ENCODE measurements at regions not wholly inside any gene's neighbourhood (a gene's known extent, or its start where the extent isn't known, plus 50 kb on each side); places are given as distances from the start of the nearest gene placed in this dataset.
"Not testable (repeated sequence)": the region's sequence is repeated elsewhere in the genome, so short reads cannot be mapped to it uniquely, and the experiment has no call there.

- Mint-ChIP-seq H3K4me1 (ENCODE audit: low read depth) (no peaks in the 10 kb centered on the region), H3K4me3 (no peak overlapping the region), H3K9me3 (peaks cover 18% of the 10 kb centered on the region), H3K27me3 (ENCODE audit: insufficient read depth) (no peaks in the 10 kb centered on the region), H3K27ac (no peak overlapping the region), H3K36me3 (ENCODE audit: low read depth) (no peaks in the 10 kb centered on the region)
- no peak for TF ChIP-seq CTCF (IDR thresholded peaks at IDR 0.05)
- no peak for DNase-seq
Measured at GRCh38 chr4:155039162-155039561, 169.3 kb upstream of the NPY2R start.

GRCh38 chr4:155040031-155040430 is 168.4 kb upstream of the NPY2R start:
- DNase-seq, result no peak
- no peaks in the 10 kb centered on the region for H3K27me3 Mint-ChIP-seq (ENCODE audit: insufficient read depth)
- no peaks in the 10 kb centered on the region for H3K4me1 Mint-ChIP-seq (ENCODE audit: low read depth)
- TF ChIP-seq CTCF (IDR thresholded peaks at IDR 0.05), result no peak
- no peaks in the 10 kb centered on the region for H3K36me3 Mint-ChIP-seq (ENCODE audit: low read depth)
- no peak overlapping the region for H3K4me3 Mint-ChIP-seq
- H3K9me3 Mint-ChIP-seq, result peaks cover 20% of the 10 kb centered on the region
- H3K27ac Mint-ChIP-seq, result no peak overlapping the region

- H3K9me3 Mint-ChIP-seq, result peaks cover 22% of the 10 kb centered on the region
- no peak for DNase-seq
- no peaks in the 10 kb centered on the region for H3K27me3 Mint-ChIP-seq (ENCODE audit: insufficient read depth)
- no peak for TF ChIP-seq CTCF (IDR thresholded peaks at IDR 0.05)
- H3K4me1 Mint-ChIP-seq (ENCODE audit: low read depth), result no peaks in the 10 kb centered on the region
- no peaks in the 10 kb centered on the region for H3K36me3 Mint-ChIP-seq (ENCODE audit: low read depth)
- no peak overlapping the region for H3K4me3 Mint-ChIP-seq
- no peak overlapping the region for H3K27ac Mint-ChIP-seq
Measured at GRCh38 chr4:155042014-155042413, 166.4 kb upstream of the NPY2R start.

GRCh38 chr4:155044251-155044650 is 164.2 kb upstream of the NPY2R start:
- not testable (repeated sequence) for H3K36me3 Mint-ChIP-seq (ENCODE audit: low read depth); H3K4me1 Mint-ChIP-seq (ENCODE audit: low read depth); H3K27me3 Mint-ChIP-seq (ENCODE audit: insufficient read depth); DNase-seq; H3K4me3 Mint-ChIP-seq; H3K27ac Mint-ChIP-seq
- peaks cover 38% of the 10 kb centered on the region for H3K9me3 Mint-ChIP-seq

GRCh38 chr4:155047755-155048154 is 160.7 kb upstream of the NPY2R start:
- H3K9me3 Mint-ChIP-seq, result peaks cover 48% of the 10 kb centered on the region
- no peak overlapping the region for H3K27ac Mint-ChIP-seq
- H3K27me3 Mint-ChIP-seq (ENCODE audit: insufficient read depth), result no peaks in the 10 kb centered on the region; the same call in 1 of the 2 replicates
- H3K4me3 Mint-ChIP-seq, result no peak overlapping the region
- no peaks in the 10 kb centered on the region for H3K36me3 Mint-ChIP-seq (ENCODE audit: low read depth)
- no peak for TF ChIP-seq CTCF (IDR thresholded peaks at IDR 0.05)
- DNase-seq, result no peak
- H3K4me1 Mint-ChIP-seq (ENCODE audit: low read depth), result no peaks in the 10 kb centered on the region

GRCh38 chr4:155054042-155054441 is 154.4 kb upstream of the NPY2R start:
- H3K36me3 Mint-ChIP-seq (ENCODE audit: low read depth); H3K4me3 Mint-ChIP-seq; H3K27me3 Mint-ChIP-seq (ENCODE audit: insufficient read depth); H3K27ac Mint-ChIP-seq; DNase-seq; H3K4me1 Mint-ChIP-seq (ENCODE audit: low read depth): not testable (repeated sequence)
- H3K9me3 Mint-ChIP-seq, result peaks cover 31% of the 10 kb centered on the region

GRCh38 chr4:155060419-155060818 is 148.0 kb upstream of the NPY2R start:
- H3K36me3 Mint-ChIP-seq (ENCODE audit: low read depth), result no peaks in the 10 kb centered on the region
- no peak for TF ChIP-seq CTCF (IDR thresholded peaks at IDR 0.05)
- DNase-seq, result no peak
- H3K9me3 Mint-ChIP-seq, result peaks cover 28% of the 10 kb centered on the region
- no peaks in the 10 kb centered on the region for H3K27me3 Mint-ChIP-seq (ENCODE audit: insufficient read depth)
- no peak overlapping the region for H3K27ac Mint-ChIP-seq
- no peak overlapping the region for H3K4me3 Mint-ChIP-seq
- H3K4me1 Mint-ChIP-seq (ENCODE audit: low read depth), result no peaks in the 10 kb centered on the region

Data from HFFc6 (cell line).